GOT3 (cell line): ENCODE measurements at regions not wholly inside any gene's neighbourhood (a gene's known extent, or its start where the extent isn't known, plus 50 kb on each side); places are given as distances from the start of the nearest gene placed in this dataset.

Experiments
- DNase-seq: peaks from one replicate; lab custom pipeline; 2025; ENCODE audit warnings: mixed read lengths; lab: John Stamatoyannopoulos, UW

DNA sequence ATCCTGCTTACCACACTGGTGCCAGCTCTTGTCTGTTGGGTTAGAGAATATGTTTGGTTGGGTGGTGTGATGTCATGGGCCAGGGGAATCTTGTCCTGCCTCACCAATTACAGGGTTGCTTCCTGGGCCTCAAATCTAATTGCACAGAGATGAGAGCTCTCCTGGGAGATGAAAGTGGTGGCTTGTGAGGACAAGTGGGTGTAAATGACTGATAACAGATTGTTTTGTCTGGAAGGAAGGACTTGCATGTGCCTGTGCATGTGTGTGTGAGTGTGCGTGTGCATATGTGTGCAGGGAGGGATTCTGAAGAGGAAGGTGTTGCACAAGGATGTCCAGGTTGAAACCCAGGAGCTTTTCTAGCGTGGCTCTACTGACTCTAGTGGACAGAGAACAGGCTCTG, 271.9 kb downstream of the LOXHD1 start:
- no peak for DNase-seq

DNA sequence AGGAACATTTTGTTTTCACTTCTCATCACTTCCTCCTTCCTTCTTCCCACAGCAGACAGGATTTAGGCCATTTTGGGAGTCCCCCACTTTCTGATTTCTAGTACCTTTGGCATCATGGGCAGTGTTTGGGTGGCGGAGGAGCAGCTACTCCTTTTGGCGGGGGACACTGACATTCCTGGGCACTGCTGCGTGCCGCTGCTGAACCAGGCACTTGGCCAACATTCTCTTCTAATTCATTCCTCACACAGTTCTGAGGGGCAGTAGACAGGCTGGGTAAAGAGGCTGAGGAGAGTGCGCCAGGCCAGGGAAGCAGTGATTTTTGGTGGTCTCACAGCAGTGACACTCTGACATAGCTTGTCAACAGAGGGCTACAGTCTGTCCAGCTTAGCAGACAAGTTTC, 270.2 kb downstream of the LOXHD1 start:
- no peak for DNase-seq

DNA sequence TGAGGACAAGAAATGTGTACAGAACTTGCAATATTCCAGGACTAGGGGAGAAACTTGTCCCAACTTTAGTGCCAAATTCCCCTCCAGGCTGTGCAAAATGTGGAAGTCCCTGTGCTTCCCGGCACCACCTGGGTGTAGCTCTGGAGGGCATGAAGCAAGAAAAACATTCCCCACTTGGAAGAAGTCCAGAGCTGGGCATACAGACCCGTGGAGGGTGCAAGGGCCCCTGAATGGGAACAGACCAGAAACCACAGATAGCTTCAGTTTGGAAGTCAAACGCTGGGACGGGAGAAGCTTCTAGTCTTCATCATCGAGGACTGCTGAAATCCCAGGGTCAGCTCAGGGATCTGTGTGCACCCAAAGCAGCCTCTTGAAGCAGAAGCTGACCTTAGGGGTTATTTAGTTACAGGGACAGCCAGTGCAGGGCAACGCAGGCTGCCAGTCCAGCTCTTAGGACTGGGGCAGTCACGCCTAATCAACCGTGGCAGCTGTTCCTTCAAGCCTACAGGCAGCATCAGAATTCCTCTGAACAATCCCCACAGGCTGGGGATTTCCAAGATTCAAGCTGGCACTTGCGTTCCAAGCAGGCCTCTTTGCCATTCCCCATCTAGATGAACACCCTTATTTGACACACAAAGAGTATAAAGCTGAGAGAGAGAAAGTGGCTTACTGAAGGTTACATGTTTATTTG, 269.4 kb downstream of the LOXHD1 start:
- no peak for DNase-seq

DNA sequence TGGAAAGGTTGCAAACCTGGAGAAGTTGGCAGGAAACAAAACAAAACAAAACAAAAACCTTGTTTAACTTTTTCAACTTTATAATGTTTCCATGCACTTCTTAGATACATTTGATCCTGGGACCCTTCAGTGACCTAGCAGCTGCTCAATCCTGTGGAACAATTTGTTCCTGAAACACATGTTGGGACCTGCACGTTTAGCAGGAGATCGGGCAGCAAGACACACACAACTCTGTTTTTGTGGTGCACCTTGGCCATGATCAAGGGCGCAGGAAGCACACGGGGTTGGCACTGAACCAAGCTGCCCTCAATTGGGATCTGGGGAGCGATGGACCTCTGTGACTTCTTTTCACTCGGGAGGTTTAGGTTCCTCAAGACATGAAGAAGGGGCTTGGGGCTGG, 268.7 kb downstream of the LOXHD1 start:
- no peak for DNase-seq

DNA sequence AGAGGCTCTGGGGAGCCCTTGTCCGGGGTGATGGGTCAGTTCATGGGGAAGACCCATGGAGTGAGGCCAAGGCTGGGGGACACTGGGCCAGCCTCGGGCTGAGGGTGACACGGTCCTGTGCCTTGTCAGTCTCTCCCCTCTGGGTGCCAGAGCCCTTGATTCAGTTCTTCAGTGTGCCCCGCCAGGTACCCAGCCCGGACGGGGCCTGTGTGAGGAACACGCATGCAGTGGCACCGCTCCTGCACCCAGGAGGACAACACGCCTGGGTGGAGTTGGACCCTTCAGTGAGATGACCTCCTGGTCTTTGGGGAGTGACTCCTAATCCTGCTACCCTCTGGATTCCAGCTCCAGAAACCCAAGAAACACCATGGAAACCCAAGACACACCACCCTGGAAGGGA, 264.4 kb downstream of the LOXHD1 start:
- DNase-seq: no peak

DNA sequence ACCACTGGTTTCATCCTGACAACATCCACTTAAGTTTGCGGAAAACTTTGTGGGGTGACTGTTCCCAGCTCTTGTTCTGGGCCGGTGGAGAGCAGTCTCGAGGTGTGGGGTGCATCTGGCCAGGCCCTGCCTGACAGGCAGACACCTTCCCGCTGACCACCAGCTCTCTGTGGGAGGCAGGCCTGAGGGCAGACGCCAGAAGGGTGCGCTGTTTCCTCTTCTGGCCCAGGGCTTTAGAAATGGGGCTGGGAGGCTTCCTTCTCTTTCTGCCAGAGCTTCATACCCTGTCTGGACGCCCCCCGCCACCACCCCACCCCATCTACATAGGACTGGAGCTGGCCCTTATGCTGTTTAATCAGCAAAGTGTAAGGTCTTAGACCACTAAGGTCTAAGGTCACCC, 263.8 kb downstream of the LOXHD1 start:
- DNase-seq: no peak

DNA sequence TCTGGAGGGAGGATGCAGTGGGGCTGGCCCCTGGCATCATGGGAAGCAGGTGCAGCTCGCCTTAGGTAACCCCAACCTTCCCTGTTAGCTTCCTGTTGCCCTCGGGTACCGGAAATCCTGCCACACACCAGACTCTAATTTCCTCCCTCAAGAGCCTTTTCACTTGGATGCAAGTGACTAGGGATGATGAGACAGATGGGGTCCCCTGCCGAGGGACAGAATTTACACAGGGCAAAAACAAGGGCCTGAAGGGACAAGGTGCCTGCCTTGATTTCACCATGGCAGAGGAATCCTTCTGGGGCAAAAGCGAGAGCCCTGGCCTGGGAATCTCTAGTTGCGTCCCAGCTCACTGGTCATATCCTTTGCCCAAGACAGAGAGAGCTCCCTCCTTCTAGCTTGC, 263.1 kb downstream of the LOXHD1 start:
- DNase-seq: no peak

DNA sequence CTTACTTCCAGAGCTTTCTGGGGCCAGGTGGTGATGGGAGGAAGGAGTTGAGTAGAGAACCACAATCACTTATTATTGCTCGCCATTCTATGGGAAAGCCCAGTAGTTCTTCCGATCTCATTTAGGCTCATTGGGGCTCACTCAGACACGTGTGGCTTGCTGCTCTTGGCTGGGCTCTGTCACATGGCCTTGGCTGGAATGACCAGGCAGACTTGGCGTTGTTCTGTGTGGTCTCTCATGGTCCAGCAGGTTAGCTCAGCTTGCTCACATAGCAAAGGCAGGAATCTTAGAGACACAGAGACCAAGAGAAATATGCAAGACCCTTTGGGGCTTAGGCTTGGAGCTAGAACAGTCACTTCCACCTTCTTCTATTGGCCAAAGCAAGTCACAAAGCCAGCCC, 261.2 kb downstream of the LOXHD1 start:
- no peak for DNase-seq

DNA sequence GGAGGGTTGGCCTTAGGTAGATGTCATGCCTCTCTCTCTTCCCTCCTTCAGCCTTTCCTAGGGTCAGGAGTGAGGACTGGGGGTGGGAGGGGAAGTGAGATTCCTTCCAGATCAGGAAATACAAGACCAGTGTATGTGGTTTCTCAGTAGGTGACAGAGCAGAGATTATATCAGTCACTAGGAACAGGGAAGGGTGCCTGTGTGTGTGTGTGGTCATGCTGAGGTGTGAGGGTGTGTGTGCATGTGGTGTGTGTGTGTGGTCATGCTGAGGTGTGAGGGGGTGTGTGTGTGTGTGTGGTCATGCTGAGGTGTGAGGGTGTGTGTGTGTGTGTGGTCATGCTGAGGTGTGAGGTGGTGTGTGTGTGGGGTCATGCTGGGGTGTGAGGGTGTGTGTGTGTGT, 259.8 kb downstream of the LOXHD1 start:
- DNase-seq: no peak

DNA sequence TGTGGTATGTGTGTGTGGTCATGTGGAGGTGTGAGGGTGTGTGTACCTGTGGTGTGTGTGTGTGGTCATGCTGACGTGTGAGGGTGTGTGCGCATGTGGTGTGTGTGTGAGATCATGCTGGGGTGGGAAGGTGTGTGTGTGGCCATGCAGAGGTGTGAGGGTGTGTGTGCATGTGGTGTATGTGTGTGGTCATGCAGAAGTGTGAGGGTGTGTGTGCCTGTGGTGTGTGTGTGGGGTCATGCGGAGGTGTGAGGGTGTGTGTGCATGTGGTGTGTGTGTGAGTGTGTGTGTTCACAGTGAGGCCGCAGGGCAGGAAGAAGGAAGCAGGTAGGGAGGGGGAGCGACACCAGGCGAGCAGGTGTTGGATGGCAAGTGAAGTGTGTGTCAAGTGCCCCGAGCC, 259.0 kb downstream of the LOXHD1 start:
- DNase-seq: no peak

DNA sequence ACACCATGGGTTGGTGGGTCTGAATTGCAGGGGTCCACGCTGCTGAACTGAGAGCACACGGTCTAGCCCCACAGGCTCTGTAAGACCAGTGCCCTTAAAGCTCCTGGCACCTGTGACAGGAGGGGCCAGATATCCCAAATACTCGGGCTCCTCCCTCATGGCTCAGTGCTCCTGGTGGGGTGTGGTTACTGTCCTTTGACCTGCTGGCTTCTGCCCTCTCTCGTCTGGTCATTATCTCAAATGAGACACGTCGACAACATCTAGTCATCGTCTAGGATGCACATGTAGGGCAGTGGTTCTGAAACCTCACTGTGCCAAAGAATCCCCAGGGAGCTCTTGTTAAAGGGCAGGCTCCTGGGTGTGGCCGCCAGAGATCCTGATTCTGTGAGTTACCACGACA, 258.4 kb downstream of the LOXHD1 start:
- no peak for DNase-seq

DNA sequence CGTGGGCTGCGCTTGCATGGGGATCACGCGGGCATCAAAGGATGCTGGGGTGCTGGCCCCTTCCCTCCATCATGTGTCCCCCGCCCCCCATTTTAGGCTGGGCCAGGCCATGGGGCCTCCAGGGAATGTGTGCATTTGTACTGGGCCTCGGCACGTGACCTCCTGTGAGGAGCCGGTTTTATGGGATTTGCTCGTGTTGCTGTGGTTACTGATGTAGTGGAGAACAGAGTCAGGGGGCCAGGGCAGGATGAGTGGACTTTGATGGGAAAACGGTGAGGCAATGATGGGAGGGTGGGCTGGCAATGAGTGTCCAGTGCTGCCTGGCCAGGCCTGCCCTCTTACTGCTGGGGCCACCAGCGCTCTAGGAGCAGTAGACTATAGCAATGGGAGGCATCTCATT, 257.7 kb downstream of the LOXHD1 start:
- no peak for DNase-seq

DNA sequence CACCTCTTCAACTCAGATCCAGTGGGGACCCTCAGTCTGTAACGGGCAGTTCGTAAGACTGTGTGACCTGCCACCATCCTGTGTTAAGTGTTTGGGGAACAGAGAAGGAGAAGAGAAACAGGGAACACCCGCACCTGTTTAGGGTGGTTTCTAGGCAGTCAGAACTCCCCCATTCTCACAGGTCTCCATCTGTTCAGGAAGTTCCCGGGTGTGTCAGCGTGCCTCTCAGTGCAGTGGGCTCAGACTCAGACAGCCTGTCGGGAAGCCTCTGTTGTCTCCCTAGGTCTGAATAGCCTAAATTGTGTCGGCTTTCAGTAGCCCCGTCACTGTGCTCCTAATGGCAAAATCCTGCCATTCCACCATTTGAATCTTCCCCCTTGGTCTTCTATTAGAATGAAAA, 256.6 kb downstream of the LOXHD1 start:
- DNase-seq: no peak

DNA sequence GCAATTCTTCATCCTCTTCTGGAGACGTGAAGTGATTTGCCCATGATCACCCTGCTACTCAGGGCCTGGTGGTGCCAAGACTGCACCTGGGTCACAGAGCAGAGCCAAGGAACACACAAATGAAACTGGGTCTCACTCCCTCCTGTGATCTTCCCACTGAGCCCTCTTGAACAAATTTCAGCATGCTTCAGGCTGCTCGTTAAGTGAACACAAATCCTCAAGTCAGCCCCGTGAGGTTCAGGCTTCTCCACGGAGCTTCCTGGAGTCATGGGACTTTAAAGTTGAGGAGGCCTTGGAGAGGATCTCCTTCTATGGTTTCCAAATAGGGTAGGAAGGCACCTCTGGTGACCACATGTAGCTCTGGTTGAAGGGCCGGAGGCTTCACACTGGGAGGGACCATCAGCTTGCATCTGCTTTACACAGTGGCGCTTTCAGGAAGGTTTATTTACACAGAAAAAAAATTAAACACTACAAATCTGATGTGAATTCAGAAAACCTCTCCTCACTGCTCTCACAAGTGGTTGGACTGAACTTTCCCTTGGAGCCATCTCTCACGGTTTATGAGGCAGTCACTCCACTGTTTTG, 255.4 kb downstream of the LOXHD1 start:
- no peak for DNase-seq

DNA sequence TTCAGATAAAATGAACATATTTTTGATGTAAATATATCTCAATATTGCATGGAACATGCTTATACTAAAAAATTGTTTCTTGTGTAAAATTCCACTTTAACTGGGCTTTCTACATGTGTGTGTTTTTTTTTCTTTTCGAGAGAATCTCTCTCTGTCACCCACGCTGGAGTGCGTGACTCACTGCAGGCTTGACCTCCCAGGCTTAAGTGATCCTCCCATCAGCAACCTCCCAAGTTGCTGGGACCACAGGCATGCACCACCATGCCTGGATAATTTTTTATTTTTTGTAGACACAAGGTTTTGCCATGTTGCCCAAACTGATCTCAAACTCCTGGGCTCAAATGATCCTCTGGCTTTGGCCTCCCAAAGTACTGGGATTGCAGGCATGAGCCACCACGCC, 254.6 kb downstream of the LOXHD1 start:
- DNase-seq: no peak

DNA sequence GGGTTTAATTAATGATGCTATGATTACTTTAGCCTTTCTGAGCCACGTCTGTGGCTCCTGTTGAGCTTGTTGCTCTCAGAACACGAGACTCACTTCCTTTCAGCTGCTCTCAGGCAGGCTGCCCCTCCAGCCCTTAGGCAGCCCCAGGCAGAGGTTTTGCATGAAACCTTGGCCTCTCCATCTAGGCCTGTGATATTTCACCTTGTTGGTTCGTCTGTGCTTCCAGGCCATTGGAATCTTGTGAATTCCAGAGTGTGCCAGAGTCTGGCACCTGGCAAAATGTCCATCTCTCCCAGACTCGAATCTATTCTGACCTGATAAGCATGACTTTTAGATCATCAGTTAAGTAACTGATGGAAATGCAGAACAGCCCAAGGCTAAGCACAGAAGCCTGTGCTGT, 254.1 kb downstream of the LOXHD1 start:
- no peak for DNase-seq

DNA sequence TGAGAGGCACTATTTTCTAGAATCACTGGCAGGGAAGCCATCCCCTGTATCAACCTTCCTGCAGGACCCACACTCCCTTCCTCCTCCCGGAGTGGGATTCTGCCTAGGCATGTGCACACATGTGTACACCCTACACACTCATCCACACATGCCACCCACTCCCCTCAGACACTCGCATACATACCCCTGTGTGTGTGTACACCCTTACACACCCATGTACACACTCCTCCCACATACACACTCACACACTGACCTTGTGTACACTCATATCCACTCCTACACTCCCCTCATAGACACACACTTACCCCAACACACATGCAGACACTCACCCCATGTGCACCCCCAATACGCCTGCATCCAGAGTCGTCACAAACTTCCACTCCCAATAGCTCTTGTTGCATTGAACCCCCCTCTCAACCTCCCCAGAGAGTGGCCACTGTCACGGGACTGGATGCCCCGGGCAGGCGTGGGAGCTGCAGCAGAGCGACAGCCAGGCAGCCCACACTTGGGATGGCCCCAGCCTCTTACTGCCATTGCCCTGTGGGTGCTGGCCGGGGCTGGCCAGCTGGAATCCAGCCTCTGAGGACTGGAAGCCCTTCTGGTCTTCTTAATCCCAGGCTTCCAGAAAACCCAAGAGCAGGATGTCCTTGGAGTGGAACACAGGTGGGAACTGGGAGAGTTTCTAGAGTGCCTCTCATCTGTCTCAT, 251.0 kb downstream of the LOXHD1 start:
- no peak for DNase-seq

DNA sequence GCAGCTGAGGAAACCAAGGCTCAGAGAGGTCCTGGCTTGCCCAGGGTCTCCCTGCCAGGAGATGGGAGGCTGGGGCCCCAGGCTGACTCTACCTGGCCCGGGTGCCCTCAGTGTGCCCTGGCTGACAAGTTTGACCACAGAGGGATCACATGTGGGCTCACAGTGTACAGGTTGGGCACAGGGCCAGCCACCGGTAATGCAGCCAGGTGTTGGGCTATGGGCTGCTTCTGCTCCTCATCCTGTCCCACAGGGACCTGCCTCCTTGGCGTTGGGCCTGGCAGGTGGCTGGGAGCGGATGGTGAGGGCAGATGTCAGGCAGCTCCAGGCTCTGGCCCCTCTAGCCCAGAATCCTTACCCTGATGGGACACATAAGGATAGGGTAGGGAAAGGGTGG, 250.5 kb downstream of the LOXHD1 start:
- no peak for DNase-seq

DNA sequence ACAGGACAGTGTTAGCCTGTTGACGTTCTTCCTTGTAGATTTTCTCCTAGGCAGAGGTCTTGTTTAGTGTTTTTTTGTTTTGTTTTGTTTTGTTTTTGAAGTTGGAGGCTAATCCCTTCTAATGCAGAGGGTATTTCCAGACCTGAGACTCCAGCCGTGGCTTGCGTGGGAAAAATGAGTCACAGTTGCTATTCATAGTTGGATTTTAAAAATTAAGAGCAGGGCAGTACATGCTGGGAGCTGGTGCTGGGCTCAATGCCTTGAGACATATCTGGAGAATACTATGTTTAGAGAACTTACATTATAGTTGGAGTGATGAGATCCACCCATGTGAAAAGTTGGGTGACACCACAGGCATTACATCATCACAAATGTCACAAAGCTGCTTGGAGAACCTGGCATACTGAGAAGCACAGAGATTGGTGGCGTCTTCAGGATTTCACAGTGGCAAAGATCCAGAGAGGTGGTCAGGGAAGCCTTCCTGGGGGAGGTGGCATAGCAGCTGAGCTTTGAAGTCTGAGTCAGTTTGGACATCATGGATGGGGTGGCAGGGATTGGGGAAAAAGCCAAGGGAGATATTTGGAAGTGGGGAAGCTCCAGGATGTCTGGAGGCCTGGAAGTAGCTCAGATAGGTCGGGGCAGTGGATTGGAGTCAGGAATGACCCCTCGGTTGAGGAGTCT, 249.4 kb downstream of the LOXHD1 start:
- DNase-seq: no peak

DNA sequence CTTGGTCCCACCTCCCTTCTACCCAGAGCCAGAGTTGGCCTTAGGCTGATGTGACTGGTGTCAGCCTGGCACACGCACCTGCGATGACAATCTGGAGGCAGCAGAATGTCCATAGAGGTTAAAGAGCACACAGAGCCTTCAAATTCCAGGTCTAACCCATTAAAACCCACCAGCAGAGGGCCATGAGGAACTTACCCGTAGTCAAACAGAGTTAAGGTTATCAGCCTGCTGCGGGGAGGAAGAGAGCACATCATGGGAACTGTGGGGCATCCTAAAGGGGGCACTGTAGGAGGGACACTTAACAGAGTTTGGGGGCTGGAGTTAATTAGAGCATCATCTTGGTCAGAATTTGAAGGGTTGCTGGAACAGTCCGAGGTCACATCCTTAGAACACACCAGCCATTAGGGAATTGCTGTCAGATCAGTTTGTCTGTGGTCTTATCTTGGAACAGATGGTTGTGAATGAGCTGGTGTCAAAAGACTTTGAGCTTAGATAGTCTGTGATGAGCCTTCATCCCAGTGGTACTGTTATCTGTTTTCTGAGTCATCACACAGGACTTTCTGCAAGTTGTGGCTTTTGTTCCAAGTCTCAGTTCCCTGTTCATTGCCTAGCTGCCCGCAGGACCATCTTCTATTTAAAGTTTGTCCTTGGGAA, 248.6 kb downstream of the LOXHD1 start:
- DNase-seq: no peak

DNA sequence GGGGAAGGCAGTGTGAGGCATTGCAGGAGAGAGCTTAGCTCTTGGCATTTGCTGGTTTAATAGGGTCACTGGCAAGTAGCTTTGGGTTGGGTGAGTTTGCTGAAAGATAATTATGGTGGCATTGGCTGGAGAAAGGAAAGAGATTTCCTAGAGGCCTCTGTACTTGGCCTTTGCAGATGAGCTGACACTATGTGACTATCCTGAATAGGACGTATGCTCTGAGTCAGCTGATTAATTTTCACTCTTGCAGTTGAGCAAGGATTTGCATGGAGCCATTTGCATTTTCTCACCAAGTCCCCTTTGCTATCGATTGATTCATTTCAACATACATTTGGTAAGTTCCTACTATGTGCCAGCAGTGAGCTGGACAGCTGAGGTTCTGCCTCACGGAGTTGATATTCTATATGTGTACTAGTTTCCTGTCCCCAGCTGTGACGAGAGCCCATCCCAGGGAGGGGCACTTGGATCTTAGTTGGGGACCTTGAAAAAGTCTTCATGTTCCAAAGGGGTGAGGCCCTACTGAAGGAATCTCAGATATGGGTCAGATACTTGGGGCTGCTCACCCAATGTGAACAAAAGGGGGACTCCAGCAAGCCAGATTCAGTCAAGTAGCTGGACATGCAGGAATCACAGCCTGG, 245.7 kb downstream of the LOXHD1 start:
- no peak for DNase-seq
